NCI-H1930 (cell line): ENCODE measurements at regions not wholly inside any gene's neighbourhood (a gene's known extent, or its start where the extent isn't known, plus 50 kb on each side); places are given as distances from the start of the nearest gene placed in this dataset.

Experiments
- DNase-seq, 2 experiments: peaks; one replicate each; lab custom pipeline; 2025; lab: John Stamatoyannopoulos, UW

DNA sequence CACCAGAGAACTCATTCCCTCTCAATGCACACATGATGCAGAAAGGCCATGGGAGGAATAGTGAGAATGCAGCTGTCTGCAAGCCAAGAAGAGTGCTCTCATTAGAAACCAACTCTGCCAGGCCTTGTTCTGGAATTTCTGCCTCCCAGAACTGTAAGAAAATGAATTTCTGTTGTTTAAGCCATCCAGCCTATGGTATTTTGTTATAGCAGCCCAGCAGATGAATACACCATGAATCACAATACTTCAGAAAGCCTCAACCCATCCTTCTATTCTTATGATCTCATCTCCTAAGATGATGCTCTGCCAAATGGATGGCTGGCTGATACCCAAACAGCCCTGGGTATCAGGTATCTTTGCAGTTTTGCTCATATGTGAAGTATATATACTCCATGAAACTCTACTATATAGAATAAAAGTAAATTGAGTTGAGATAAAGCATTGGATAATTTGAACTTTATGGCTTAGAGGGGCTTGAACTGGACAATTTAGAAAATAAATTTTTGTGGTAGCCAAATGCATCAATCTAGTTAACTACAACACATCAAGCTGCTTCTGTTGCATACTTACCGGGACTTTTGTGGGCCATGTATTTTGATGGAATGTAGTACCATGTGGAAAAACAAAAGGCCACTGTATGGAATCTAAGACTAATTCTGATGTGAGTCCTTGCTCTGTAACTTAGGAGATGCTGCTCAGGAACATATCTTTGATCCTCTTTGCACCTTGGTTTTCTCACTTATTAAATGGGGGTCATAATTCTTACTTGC, 245.9 kb downstream of the HS3ST1 start:
- DNase-seq = no peak

DNA sequence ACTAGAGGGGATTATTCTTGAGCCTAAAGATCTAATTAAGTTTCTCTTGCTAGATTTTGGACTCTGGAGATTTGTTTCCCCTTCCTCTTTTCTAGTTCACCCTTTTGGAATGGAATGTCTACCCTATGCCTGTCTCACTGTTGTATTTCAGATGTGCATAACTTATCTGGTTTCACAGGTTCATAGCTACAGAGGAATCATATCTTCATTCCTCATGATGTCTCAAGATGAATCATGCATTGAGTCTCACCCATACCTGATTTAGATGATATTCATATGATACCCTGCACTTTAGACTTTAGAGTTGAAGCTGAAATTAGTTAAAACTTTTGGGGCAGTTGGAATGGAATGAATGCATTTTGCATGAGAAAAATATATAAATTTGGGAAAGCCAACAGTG, 246.7 kb downstream of the HS3ST1 start:
- no peak for DNase-seq

DNA sequence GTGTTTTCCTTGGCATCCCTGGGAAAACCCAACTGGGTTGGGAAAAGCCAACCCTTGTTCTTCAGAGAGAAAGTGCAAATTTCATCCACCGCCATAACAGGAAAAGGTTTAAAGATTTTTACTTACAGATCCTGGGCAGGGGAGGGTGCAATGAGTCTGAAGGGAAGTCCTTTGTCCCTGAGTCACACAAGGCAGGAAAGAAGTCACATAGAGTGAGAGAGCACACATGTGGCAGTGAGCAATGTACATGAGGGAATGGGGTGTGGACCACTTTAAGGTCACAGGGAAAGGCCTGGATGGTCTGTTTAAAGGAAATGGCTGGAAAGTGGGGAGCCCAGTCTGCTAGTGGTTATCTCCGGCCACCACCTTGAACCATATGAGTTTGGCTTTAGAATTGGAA, 248.9 kb downstream of the HS3ST1 start:
- no peak for DNase-seq

DNA sequence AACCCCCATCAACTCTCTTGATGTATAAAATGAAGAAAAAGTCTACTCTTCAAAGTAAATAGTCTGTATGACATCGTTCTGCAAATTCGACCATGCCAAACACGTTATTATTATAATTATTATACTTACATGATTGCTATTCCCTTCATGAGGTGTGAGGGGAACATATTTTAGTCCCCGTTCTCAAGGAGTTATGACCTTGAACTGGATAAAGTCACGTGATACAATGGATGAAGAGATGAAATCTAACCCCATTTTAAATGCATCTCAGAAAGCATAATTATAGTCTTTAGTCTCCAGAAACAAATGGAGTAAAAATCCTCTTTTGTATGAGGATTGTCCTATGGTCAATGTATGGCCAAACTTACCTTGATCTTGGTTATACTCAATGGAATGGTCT, 250.3 kb downstream of the HS3ST1 start:
- no peak for DNase-seq

DNA sequence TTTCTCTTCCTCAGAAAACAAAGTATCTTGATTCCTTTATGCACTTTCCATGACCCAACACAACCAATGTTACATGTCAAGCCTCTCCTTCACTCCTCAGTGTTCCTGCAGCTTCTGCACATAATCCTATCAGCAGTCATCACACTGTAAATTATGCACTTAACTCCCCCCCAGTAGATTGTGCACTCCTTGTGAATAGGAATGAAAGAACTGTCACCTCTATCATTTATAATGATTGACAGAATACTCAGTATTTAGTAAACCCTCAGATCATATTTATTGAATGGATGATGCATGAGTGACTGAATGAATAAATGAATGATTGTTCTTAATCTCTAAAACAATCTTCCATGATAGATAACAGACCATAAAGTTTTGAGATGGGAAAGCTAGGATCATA, 253.3 kb downstream of the HS3ST1 start:
- no peak for DNase-seq

DNA sequence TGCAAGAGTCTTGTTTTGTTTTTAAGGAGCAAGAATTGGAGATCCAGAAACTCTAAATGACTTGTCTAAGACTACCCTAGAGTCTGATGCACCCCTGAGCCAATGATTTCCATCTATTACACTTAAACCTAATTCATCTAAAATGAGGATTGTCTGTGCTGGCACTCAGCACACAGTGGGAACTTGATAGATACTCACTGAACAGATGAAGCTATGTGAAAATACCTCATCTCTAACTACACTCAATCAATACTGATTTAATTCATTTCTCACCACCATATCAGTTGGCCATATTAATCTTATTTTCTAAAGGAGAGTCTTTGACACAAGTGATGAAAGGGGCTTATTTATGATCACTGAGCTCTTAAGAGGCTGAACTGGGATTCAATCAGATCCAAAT, 262.1 kb downstream of the HS3ST1 start:
- DNase-seq = no peak

DNA sequence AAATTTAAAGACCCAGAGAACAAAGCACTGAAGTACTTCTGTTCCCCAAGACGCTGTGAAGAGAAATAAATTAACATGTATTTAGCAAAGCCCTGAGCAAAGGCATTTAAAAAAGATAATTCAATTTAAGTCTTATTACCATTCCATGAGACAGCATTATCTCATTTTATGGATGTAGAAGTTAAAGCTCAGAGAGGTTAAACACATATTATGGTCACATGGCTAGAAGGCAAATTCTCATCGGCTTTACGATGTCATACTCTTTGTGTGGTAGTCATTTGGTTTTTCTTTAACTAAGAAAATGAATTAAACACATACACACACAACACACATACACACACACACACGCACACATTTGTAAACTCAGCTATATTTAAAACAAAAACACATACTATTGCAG, 262.7 kb downstream of the HS3ST1 start:
- no peak for DNase-seq

DNA sequence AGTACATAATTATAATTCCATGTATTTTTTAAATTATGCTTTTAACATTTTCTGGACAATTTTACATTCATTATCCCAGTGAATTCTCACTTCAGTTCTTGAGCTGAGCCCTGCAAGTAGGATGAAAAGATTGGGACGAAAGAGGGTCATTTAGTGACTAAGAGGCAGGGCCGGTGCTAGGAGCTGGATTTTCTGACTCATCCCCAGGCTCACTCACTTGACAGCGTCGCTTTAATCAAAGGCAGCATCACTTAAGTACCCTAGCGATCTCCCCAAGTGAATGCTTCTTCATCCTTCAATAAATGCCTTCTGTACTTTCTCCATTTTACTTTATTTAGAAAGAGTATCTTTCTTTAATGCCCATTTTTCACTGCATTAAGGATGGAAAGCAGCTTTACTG, 263.6 kb downstream of the HS3ST1 start:
- DNase-seq = no peak

DNA sequence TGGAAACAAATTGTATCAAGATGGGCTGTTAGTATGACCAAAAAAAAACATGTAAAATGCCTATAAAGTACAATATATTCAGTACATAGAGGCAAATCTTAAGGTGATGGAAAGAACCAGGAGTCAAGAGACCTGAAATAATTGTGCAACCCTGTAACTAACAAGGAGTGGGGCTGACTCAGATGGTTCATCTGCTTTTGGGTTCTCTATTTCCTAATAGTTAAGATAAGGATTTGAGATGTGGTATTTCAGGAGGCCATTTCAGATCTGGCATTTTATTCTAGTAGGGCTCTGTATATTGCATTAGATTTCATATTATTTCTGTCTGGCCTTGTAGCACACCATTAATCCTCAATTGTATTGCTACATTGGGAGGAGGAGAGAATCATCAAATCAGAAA, 268.4 kb downstream of the HS3ST1 start:
- no peak for DNase-seq

DNA sequence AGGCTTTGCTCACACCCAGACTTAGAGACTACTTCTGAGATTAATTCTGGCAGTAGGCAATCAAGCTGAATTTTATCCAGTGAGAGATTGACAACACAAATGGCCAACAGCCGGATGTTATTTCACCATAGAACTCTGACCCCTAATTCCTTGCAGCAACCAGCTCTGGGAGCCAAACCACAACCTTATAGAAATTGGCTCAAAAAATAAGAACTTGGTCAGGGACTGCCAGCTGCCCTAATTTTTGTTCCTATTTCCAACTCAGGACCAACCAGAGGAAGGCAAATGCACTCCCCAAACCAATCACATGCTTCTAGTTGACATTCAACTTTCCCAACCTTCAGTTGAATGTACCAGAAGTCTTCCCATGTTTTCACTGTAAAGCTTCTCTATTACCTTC, 269.7 kb downstream of the HS3ST1 start:
- DNase-seq = no peak

DNA sequence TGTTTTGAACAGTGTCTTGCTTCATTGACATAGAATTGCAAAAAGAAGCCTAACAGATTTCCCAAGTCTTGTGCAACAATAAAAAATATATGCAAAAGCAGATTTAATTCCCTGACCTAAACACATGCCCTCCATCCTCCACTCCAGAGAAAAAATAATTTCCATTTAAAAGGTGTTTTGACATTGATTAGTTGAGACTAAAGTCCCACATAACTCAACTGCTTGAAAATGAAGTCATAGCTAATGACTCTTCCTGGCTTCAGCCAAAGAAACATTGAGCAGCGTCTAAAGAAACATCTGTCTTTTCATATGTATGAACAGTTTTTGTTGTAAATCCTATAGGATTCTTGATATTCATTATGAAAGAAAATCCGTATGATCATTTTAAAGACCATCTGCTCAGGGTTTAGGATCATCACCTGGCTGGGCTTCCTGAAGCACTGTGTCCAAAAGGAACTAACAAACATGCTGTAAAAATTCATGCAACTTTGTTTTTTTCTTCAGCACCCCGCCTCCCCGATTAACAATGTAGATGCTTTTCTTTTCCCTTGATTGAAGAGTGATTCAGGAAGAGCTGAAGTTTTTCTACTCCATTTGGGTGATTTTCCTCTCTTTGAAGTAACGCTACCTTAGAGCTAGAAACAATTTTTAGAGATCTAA, 273.4 kb downstream of the HS3ST1 start:
- DNase-seq = no peak

DNA sequence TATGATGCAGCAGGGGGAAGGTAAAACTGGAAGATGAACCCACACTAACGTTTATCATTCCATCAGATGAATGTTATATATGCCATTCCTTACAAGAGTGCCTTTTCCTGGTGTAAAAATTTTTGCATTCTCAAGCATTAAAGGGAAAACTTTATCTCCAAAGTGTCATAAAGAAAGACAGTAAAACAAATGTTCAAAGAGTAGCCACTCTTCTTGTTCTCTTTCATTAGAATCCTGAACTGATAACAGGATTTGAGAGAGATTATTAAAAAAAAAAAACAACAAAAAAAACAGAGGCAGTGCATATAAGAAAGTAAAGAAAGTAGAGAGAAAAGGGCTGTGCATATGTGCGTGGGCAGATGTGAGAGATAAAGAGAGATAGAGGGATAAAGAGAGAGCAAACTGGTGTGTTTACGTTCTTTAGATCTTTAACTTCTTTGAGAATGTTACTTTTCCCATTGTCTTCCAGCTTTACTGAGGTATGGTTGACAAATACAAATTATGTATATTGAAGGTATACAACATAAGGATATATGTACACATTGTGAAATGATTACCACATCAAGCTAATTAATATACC, 275.4 kb downstream of the HS3ST1 start:
- no peak for DNase-seq

DNA sequence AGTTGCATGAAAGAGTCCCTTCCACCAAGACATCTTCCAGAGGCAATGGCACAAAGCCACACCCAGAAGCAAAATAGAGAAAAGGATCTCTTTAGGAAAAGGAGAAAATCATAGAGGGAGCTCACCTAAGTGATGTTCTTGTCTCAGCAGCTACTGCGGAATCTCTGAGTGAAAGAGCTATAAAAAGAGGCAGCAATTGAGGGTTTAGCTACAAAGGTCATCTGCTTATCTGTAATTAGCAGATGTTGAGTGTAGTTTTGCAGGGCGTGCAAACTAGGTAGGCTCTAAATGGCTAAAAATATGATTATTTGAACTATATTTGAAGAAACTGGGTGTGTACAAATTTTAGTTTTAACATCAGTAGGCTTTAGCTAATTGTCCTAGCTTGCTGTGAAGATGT, 276.0 kb downstream of the HS3ST1 start:
- no peak for DNase-seq

DNA sequence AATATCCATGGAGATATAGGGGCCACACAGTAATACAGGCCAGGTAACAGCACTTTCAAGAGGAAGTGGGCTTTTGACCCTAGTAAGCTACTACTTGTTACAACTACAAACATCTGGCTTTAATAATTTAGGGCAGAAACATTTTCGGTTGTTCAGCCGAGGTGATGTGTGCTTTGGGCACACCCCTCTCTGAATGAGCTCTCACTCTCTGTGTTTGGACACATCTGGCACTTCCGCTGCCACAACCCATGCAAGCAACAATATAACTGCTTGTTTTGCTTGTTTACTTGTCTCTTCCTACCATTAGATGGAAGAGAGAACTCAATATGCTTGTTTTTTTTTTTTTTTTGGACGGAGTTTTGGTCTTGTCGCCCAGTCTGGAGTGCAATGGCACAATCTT, 277.2 kb downstream of the HS3ST1 start:
- no peak for DNase-seq

DNA sequence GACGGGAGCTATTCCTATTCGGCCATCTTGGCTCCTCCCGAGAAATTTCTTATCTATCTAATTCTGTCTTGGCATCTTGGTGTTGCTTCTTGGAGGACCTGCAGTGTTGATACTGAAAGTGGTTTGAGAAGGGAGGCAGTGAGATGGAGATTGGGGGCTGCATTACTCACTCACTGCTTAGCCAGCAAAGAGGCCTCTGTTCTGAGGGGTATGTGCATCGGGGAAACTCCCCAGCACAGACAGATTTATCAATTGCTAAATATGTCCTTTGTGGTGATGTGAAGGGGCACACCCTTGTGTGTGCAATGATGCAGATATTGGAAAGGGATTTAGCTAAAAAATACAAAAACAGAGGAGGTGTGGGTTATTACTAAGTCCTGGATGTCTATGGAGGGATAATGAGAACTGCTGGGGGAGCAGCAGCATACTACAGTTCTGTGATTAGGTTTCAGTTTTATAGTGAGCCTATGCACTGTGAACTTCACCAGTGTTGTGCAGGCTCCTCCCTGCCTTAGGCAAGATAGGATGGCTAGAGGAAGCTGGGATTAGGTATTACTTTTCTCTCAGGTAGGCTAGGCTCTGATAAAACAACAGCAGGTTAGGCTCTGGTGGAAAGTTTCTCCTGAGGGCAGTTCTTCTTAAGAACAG, 279.0 kb downstream of the HS3ST1 start:
- DNase-seq = no peak

DNA sequence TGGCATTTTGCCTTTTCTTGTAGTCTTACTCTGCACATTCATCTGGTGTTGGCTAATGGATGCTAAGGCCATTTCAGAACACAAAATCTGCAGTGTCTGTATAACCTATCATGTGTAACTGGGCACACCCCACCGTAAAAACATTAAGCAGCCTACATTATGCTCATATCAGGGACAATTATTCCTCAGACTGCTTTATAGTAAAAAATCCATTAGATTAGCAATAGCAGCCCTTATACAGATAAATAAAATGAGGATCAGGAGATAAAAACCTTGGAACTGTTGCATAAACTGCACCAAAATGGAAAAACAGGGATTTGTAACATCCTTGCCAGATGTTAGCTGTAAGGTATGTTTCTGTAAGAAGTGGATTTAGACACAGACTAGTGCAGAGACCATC, 288.8 kb downstream of the HS3ST1 start:
- no peak for DNase-seq

DNA sequence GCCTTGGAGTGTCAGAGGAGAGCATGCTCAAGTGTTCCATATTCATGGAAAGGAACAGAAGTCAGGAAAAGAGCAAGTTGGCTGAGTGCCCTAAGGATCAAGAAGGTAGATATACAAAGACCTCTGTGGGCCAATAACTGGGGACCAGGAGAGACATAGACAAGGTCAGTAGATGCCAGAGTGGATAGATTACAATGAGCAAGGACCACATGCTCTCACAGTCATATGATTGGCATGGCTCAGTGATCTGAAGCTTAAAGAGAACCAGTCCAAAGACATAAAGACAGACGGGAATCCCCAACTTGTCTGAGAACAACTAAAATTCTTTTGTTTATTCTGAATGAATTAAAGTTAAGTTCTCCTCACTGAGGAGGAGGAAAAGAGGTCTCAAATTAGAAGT, 289.7 kb downstream of the HS3ST1 start:
- DNase-seq = no peak

DNA sequence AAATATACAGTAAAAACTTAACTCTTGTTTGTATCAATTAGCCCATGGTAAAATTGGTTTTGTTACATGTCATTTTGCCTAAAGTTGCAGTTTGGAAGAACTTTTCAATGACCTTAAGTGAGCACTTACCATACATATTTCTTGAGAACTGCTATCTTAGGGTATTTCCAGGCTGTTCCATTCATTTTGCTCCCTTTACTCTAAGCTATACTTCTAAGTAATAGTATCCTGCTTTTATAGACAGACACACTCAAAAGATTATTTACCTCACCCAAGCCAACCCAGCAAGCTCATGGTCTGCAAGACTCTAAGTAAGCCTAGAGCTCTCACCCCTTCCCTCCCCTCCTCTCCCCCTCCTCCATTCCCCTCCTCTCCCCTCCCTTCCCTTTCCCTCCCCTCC, 294.0 kb downstream of the HS3ST1 start:
- DNase-seq = no peak

DNA sequence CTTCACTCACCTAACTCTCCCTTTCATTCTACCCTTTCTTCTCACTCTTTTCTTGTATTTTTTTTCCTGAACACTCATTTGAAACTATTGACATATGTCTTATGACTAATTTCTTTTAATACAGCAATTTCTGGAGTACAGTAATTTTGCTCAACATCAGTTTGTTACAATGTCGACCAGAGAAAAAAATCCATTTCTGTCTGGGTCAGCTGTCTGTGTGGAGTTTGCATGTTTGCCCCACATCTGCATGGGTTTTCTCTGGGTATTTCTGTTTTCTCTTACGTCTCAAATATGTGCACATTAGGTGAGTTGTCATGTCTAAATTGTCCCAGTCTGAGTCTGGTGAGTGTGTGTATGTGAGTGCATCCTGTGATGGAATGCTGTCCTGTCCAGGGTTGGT, 294.8 kb downstream of the HS3ST1 start:
- DNase-seq = no peak

DNA sequence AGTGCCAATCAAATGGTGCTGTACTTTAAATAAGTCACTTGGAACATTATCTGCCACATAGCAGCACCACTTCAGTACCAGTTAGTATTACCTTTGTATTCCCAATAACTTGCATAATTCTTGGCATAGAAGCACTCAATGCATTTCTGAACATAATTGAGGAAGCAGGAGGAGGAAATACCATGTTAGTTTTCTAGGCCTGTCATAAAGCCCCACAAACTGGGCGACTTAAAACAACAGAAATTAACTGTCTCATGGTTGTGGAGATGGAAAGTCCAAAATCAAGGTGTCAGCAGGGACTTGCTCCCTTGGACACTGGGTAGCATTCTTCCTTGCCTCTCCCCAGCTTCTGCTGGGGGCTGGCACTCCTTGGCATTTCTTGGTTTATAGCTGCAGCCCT, 296.2 kb downstream of the HS3ST1 start:
- DNase-seq = no peak

DNA sequence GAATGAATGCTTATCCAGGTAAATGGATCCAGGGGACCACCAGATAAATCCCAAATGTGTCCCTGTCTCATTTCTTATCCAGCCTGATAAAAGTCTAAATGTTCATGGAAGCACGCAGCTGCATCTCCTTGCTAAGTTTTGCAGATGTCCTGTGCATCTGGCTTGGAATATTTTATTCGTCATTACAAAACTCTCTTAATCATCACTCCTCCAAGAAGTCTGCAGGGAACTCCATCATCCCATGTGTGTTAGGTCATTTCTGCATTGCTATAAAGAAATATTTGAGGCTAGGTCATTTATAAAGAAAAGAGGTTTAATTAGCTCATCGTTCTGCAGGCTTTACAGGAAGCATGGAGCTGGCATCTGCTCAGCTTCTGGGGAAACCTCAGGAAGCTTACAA, 297.2 kb downstream of the HS3ST1 start:
- no peak for DNase-seq

DNA sequence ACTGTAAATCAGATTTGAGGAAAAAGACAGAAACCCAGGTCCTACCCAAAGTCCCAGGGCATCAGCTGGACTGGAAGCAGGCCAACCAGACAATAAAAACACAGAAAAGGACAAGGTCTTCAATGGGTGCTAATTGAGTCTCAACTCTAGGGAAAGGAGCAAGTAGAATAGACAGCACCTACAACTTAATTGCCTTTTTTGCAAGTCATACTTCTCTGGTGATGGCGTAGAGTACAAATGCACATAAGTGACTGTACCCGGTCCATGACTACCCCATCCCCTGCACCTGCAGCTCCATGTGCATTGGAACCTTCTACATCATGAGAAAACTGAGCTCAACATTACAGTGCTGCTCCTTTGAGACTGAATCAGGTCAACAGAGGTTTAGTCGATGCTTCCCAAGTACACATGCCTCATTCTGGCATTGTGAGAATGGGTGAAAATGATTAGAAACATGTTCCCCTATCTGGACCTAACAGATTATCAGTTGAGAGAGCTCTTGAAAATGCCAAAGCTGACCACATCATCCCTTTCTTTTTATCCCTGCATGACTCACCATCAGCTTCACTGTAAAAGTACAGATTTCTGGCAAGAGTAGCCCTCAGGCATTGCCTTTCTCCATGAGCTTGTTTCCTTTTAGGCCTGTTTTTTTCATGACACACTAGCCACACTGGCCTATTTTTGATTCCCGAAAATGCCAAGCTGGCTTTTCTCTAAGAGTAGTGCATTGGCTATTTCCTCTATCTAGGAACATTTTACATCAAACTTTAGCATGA, 298.3 kb downstream of the HS3ST1 start:
- DNase-seq = no peak
